ENCODE measurements at regions not wholly inside any gene's neighbourhood (a gene's known extent, or its start where the extent isn't known, plus 50 kb on each side); places are given as distances from the start of the nearest gene placed in this dataset.

GRCh38 chr2:13103778-13104493 lies 387.2 kb downstream of the TRIB2 start:
- no peak for DNase-seq (ENCODE audit: low spot score)

- no peak for DNase-seq (ENCODE audit: low spot score)
Observed at GRCh38 chr2:13104723-13105122, 388.0 kb downstream of the TRIB2 start.

DNA sequence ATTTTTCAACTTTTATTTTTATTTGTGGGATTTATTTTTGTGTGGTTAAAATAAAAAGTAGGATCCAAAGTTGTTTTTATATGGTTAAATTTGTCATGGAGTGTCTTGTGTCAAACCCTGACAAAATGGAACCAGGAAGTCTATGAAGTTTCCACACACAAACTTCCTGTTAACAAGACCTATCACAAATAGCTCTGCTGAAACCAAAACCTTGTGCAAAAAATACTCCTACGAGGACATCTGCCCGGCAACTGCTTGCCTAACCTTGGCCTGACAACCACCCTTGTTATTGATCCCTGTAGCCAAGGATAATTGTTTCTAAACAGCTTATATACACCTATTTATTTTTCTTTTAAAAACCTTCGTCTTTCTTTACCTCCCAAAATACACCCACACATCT lies 389.6 kb downstream of the TRIB2 start:
- DNase-seq (ENCODE audit: low spot score): no peak

GRCh38 chr2:13109516-13109915 lies 392.8 kb downstream of the TRIB2 start:
- DNase-seq (ENCODE audit: low spot score): no peak

DNA sequence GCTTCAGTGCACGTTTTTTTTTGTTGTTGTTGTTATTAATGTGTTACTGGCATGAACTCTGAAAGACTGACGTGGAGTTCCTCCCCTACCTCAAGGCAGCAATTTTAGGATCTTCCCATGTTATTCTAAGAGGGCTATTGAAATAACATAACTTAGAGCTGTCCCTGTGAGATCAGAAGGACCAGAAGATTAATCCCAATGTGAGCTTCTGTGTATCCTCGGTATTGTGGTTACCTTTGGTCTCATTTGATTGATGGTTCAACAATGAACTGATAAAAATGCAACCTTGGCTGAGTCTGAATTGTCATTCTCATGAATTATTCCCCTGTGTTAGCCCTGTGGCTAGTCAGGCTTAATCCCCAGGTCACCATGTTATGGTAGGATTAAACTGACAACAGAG lies 394.1 kb downstream of the TRIB2 start:
- DNase-seq (ENCODE audit: low spot score): no peak

GRCh38 chr2:13113002-13113401 lies 396.3 kb downstream of the TRIB2 start:
- no peak for DNase-seq (ENCODE audit: low spot score)

- no peak for DNase-seq (ENCODE audit: low spot score)
Observed at GRCh38 chr2:13114391-13114790, 397.7 kb downstream of the TRIB2 start.

GRCh38 chr2:13115643-13116042 lies 398.9 kb downstream of the TRIB2 start:
- no peak for DNase-seq (ENCODE audit: low spot score)

- no peak for DNase-seq (ENCODE audit: low spot score)
Observed at GRCh38 chr2:13121096-13121495, 404.4 kb downstream of the TRIB2 start.

GRCh38 chr2:13128139-13128538 lies 411.4 kb downstream of the TRIB2 start:
- DNase-seq (ENCODE audit: low spot score): no peak

- no peak for DNase-seq (ENCODE audit: low spot score)
Observed at GRCh38 chr2:13135369-13135768, 418.6 kb downstream of the TRIB2 start.

- DNase-seq (ENCODE audit: low spot score): no peak
Observed at GRCh38 chr2:13135856-13136255, 419.1 kb downstream of the TRIB2 start.

DNA sequence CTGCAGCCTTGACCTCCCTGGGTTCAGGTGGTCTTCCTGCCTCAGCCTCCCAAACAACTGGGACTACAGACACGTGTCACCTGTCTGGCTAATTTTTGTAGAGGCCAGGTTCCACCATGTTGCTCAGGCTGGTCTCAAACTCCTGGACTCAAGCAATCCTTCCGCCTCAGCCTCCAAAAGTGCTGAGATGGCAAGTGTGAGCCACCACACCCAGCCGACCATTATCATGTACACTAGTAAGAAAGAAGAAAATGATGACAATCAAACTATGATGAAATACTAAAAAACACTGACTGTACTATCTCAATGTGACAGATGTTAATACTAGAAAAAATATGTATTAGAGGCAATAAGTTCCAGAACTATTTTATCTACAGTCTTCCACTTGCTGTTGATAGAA lies 420.9 kb downstream of the TRIB2 start:
- DNase-seq (ENCODE audit: low spot score): no peak

DNA sequence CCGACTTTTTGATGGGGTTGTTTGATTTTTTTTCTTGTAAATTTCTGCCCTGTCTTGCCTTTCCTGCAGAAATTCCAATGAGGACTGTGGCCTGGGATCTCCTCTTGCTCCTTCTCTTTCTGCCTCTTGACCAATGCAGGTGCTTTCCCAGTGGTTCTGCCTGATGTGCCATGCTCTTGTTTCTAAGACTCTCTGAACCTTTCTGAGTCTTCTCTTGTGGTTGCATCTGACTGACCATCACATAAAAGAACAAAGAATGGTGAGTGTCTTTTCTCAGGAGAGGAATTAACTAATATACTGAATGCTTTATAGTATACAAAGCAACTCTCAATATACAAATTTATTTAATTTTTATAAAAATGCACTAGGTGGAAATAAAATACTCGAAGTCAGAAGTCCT lies 424.6 kb downstream of the TRIB2 start:
- DNase-seq (ENCODE audit: low spot score): no peak

DNA sequence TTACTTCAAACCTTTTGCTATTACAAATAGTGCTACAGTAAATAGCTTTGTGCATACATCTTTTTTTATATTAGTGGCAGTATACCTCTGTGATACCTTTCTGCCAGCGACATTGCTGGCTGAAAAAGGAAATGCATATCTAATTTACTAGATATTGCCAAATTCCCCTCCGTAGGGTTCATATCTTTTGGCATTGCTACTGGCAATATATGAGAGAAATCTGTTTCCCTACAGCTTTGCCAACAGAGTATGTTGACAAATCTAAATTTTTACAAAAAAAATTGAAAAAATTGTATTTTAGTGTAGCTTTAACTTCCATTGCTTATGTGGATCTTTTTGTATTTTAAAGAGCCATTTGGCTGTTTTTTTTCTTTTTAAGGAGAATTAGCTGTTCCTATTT lies 426.7 kb downstream of the TRIB2 start:
- DNase-seq (ENCODE audit: low spot score): no peak

DNA sequence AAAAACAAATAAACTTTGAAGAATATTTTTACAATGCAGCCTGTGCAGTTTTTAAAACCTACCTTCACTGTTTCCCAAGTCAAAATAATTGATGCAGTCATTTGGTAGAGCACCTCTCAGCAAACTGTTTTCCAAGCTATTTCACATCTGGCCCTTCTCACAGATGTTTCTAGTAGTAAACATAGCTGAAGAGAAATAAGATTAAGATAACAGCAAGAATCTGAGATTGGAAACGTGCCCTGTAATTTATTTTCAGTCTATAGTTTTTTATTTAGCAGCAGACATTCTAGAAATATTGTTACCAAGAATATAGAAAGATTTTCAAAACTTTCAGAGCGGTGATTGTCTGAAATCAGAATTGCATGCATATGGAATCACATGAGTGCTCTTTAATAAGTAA lies 440.2 kb downstream of the TRIB2 start:
- no peak for DNase-seq (ENCODE audit: low spot score)

GRCh38 chr2:13158466-13158865 lies 441.7 kb downstream of the TRIB2 start:
- no peak for DNase-seq (ENCODE audit: low spot score)

DNA sequence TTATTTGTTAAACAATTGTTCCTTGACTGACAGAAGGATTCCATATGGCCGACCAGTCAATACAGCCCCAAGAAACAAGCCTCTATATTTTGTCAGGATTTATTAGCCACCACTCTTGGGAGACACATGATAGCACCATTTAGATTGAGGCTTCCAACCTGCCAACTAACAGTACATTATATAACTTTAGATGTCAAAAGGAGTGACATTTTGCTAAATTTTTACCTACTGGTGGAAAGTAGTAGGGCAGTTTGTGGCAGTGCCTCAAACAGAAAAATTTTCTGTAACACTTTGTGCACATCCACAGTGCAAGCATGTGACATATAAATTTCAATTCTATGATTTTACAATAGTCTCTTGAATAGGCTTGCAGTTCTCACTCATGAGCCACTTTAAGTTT lies 464.0 kb downstream of the TRIB2 start:
- DNase-seq (ENCODE audit: low spot score): no peak

GRCh38 chr2:13193075-13193474 lies 476.3 kb downstream of the TRIB2 start:
- no peak for DNase-seq (ENCODE audit: low spot score)

DNA sequence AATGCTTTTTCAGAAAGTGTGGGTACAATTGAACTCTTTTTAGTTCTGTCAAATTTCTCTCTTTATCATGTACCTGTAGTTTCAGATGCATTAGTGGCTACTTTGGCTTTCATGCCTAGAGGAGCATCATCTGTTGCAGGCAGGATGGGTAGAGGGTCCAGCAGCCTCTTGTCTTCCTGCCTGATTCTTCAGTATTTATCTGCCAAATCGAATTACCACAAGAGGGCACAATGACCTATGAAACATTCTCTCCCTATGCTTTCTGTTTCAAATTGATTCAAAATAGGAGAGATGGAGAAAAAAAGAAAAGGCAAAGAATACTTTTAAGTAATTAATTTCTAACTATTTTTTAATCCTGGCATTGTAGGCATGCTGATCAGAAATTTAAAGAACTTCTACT lies 477.2 kb downstream of the TRIB2 start:
- DNase-seq (ENCODE audit: low spot score): no peak

DNA sequence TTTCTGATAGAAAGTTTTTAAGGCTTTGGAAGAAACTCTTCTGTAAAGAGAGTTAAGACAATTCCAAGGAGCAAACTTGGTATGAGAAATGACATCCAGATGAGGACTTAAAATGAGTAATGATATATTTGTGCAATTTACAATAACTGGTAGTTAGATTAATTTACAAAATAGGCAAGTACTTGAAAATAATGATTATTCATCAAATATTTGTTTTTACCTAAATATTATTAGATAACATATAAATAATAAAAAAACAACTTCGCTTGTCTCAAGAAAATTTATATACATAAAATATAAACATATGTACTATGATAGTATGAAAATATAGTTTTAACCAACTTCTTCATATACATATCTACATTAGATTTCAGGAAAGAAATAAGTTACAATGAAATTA lies 478.5 kb downstream of the TRIB2 start:
- no peak for DNase-seq (ENCODE audit: low spot score)

DNA sequence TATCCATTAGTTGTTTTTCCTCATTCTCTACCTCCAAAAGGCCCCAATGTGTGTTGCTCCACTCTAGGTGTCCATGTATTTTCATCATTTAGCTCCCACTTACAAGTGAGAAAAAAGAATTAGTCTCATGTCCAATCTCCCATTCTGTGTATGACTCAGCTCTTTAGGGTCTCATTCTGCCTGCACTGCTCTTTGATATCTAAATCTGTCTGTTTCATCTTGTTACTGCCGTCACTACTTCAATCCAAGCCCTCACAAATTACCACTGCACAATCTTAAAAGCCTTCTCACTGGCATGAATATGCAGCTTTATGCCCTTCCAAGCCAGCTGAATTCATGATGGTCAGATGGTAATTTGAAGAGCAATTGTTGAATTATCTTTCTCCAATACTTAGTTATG lies 480.5 kb downstream of the TRIB2 start:
- no peak for DNase-seq (ENCODE audit: low spot score)

DNA sequence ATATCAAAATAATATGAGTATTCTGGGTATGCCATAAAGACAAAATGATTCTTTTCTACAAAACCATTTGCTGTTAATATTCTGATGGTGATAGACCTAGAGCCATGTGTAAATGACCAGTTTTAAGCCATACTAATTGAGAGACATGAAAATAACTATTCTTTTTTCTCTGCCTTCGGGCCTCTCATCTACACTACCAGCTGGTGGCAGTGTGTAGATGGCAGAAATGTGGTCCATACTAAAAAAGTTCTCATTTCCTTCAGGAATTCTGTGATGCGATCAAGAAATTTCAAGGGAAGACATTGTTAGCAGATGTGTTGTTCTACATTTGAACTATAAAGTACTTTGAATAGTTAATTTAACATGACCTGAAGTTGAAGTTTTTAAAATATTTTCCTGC lies 485.2 kb downstream of the TRIB2 start:
- no peak for DNase-seq (ENCODE audit: low spot score)

- DNase-seq (ENCODE audit: low spot score): no peak
Observed at GRCh38 chr2:13212115-13212514, 495.4 kb downstream of the TRIB2 start.

DNA sequence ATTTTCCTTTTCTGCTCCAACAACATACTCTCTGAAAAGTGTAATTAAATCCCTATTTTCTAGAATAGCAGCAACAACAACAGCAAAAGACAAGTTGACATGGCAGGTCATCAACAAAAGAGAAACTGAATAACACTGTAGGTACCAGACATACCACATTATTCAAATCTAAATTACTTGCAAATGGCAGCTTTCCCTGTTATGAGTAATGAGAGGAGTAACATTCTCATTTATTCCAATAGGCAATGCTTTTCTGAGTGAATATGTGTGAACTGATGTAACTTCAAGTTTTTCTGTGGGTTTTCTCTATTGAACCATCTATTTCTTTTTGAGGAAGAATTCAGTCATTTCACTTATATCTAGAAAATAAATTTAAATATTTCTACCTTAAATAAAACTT lies 501.5 kb downstream of the TRIB2 start:
- no peak for DNase-seq (ENCODE audit: low spot score)
